NCI-H2171 treated with DMSO at 0.1 percent for 48 hours (cell line): ENCODE measurements at regions not wholly inside any gene's neighbourhood (a gene's known extent, or its start where the extent isn't known, plus 50 kb on each side); places are given as distances from the start of the nearest gene placed in this dataset.

Source experiments
- DNase-seq: peaks from one replicate; lab custom pipeline; 2025; lab: John Stamatoyannopoulos, UW

DNA sequence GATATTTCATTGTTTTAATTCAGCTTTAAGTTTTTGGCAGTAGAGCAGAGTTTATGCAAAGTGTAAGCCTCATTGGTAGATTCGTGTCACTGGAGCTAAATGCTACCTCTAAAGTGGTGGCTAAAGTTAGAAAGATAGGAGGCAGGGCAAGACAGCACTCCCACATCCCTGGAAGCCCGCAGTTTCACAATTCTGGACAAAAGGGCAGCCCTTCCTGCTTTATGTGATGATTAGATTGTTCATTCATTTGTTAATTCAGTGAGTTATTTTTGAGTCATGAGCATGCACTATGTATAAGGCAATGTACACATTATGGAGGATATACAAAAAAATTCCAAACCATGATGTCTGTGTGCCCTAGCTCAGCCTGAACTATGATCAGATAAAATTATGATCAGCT lies 52.1 kb upstream of the EIF3M start:
- DNase-seq = no peak

DNA sequence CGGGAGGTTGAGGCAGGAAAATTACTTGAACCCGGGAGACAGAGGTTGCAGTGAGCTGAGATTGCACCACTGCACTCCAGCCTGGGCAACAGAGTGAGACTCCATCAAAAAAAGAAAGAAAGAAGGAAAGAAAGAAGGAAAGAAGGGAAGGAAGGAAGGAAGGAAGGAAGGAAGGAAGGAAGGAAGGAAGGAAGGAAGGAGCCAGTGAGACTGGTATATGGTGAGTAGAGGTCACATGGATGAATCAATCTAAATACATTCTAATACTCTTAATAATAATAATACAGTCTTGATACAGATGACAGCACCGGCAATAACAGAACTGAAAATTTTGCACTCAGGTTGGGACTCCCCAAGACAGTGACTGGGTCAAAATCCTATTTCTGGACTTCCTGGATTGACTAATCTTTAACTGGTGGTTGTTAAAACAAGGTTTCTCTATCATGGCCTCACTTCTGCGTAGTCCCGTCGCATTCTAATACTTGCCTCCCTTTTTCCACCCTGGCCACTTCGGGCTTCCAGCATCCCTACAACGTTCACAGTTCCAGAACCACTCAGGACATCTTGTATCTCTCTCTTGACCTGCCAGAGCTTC lies 53.5 kb upstream of the EIF3M start:
- DNase-seq = no peak

- no peak for DNase-seq
These were observed 56.1 kb upstream of the EIF3M start for GRCh38 chr11:32527261-32528175.

GRCh38 chr11:32526760-32527159 lies 56.9 kb upstream of the EIF3M start:
- no peak for DNase-seq

- no peak for DNase-seq
These were observed 71.7 kb upstream of the EIF3M start for GRCh38 chr11:32511926-32512325.

- no peak for DNase-seq
These were observed 73.6 kb upstream of the EIF3M start for GRCh38 chr11:32510039-32510438.

DNA sequence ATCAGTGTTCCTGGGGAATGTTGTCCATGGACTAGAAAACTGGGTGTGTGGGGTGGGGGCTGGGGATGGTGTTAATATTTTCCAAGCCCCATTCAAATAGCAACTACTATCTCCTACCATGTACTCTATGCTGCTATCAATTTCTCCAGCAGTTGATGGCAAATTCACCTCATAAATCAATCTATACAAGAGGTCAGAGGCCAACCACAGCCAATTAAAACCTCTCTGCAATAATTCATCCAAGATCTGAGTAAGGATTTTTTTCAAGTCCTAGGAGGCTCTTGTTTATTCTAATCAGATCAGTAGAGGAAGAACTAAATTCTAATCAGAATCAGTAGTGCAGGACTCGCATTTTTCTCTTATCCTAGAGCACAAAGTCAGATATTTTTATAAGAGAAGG lies 73.4 kb upstream of the WT1 start:
- no peak for DNase-seq

DNA sequence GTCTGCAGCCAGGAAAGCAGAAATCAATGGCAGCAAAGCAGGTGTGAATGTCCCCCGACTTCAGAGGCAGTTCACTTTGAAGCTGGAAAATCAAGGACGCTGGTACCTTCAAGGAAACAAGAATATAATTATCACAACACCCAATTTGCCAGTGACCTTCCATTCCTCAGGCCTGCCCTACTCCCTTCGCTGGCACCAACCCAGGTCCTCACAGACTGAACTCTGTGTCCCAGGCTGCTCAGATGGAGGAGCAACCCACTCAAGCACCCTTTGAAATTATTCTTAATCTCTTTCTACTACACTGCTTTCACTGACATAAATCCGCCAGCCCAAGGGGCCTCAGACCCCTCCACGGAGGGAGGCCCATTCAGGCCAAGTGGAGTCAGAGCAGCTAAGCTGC lies 64.7 kb upstream of the WT1 start:
- DNase-seq = no peak

DNA sequence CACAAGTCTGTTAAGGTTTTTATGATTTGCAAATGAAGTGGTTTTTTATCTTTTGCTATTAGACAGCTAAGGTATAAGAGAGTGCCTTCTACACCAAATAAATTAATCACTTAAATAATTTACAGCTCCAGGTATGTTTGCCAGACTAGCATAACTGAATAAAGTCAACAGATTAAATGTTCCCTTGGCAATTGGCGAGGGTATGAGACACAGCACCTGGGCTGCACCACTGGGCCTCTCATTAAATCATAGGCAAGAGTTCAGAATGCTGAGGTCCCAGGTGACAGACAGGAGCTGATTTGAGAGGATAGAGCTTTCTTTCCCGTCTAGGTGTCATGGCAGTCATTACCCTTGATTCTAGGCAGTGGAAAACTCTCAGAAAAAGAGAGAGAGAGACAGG lies 62.6 kb upstream of the WT1 start:
- peak; percentile 46 for DNase-seq

DNA sequence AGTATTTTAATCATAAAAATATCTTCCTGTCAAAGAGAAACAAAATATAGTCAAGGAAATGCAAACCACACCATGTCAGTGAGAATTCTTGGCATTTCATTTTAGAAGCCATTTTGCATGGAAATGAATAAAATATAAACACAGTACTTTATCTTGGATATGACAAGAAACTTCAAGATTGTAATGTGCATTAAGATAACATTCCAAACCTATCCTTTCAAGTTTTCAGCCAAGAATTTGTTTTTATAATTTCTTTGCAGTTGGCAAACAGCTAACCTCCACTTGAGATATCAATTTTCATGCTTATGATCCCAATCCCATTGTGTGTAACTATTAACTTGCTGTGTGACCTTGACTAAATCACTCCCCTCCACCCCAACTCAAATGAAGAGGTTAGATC lies 59.3 kb upstream of the WT1 start:
- DNase-seq = no peak

GRCh38 chr11:32489464-32489863 lies 54.1 kb upstream of the WT1 start:
- DNase-seq = no peak

GRCh38 chr11:32487270-32487669 lies 51.9 kb upstream of the WT1 start:
- no peak for DNase-seq

DNA sequence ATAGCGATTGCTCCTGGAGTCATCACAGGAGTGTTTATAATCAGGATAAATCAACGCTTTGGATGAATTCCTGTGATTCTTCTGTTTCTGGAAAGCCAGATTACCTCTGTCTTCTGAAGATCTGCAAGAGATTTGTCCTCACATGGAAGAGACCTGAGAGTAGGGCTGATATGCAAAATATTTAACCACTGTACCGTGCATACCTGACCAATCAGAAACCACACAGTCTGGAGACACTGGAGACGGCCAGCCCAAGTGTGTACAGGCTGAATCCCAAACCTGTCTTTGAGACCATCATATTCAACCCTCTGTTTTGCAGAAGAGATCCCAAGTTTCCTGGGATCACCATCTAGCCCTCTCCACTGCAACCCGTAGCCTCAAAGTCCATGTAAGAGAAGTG lies 50.4 kb upstream of the WT1 start:
- no peak for DNase-seq
